ENCODE measurements at regions not wholly inside any gene's neighbourhood (a gene's known extent, or its start where the extent isn't known, plus 50 kb on each side); places are given as distances from the start of the nearest gene placed in this dataset.

- peak; percentile 77 for DNase-seq (ENCODE audit: low read depth, low spot score)
These were observed 58.6 kb upstream of the ZC4H2 start, which contains the start of gene ZC3H12B for GRCh38 chrX:65034668-65035445. ZC3H12B (plus strand) TSS chrX:65034826.

- DNase-seq (ENCODE audit: low read depth, low spot score), result no peak
These were observed 58.0 kb upstream of the ZC4H2 start for GRCh38 chrX:65034292-65034667.

Measured in astrocyte of the hippocampus (primary cell).